Mucosa of descending colon (tissue), 3 donors: ENCODE measurements at regions not wholly inside any gene's neighbourhood (a gene's known extent, or its start where the extent isn't known, plus 50 kb on each side); places are given as distances from the start of the nearest gene placed in this dataset.
A peak's percentile ranks its signal among the peaks of the same experiment; 100 is the strongest.

Experiments
- ATAC-seq: fragments of 200-7000 bp; cut with Tn5 transposase; one replicate; pipeline ENCODE4 v1.9.1; 2020; ENCODE audit warnings: mild to moderate bottlenecking, moderate library complexity
- DNase-seq, 3 donors: peaks; one replicate each; pipeline ENCODE4 v3.0.0-alpha.2; 2020
- H3K36me3 ChIP-seq: fragments of 200-600 bp; one replicate; pipeline ENCODE4 v1.8.0; 2021; ENCODE audit warnings: low read depth, mild to moderate bottlenecking
- H3K4me1 ChIP-seq: fragments of 200-600 bp; one replicate; pipeline ENCODE4 v1.8.0; 2021; ENCODE audit warnings: low read depth, mild to moderate bottlenecking
- H3K4me3 ChIP-seq: fragments of 200-600 bp; one replicate; pipeline ENCODE4 v1.8.0; 2021; ENCODE audit warnings: mild to moderate bottlenecking
- H3K9me3 ChIP-seq: fragments of 200-600 bp; one replicate; pipeline ENCODE4 v1.8.0; 2021; ENCODE audit warnings: mild to moderate bottlenecking
- CTCF ChIP-seq: fragments of 200-600 bp; IDR thresholded peaks from one replicate; pipeline ENCODE4 v1.8.0; 2022; ENCODE audit warnings: antibody characterized with exemption, mild to moderate bottlenecking
- intact Hi-C, 2 donors: fragments of 100-400 bp; cut with DNase I in 1 of 2; cut with micrococcal nuclease in 1 of 2; formaldehyde crosslinking; loops; one replicate each; pipeline versions ENCODE4 v1.11.0 to v1.11.1; 2022; cut with DNase I, micrococcal nuclease
- donor health status: DM: no; HTN: no; CAD: no; lungs with moderate emphysema.
- donor health status: DM: no; HTN: no; CAD: no.
- donor health status: DM: no; HTN: yes; CAD: no.

GRCh38 chr1:55718758-55719671 is 503.9 kb upstream of the USP24 start:
- DNase-seq (peak; percentile 27 to 34 (median 30)), ATAC-seq (peak; percentile 70)
- H3K4me3 ChIP-seq = no peak overlapping the region
- no peaks in the 10 kb centered on the region for H3K4me1 ChIP-seq
- H3K9me3 ChIP-seq = no peaks in the 10 kb centered on the region
- intact Hi-C loops = no loop called here
- no peaks in the 10 kb centered on the region for H3K36me3 ChIP-seq
- TF ChIP-seq CTCF = no peak

GRCh38 chr1:55717111-55717510 is 501.9 kb upstream of the USP24 start:
- intact Hi-C loops = no loop called here

GRCh38 chr1:55716610-55717009 is 501.4 kb upstream of the USP24 start:
- DNase-seq (no peak), ATAC-seq (no peak)
- H3K36me3 ChIP-seq = no peaks in the 10 kb centered on the region
- intact Hi-C loops = no loop called here
- H3K4me3 ChIP-seq = no peak overlapping the region
- no peaks in the 10 kb centered on the region for H3K9me3 ChIP-seq
- no peaks in the 10 kb centered on the region for H3K4me1 ChIP-seq
- TF ChIP-seq CTCF = no peak

More at GRCh38 chr1:55717111-55717510, 501.9 kb upstream of the USP24 start:
- no peaks in the 10 kb centered on the region for H3K36me3 ChIP-seq
- ATAC-seq (no peak), DNase-seq (no peak)
- H3K9me3 ChIP-seq = no peaks in the 10 kb centered on the region
- H3K4me1 ChIP-seq = no peaks in the 10 kb centered on the region
- TF ChIP-seq CTCF = no peak
- no peak overlapping the region for H3K4me3 ChIP-seq

- no peak for ATAC-seq
- DNase-seq = no peak
- H3K36me3 ChIP-seq = no peaks in the 10 kb centered on the region
- H3K4me3 ChIP-seq = no peak overlapping the region
- H3K9me3 ChIP-seq = no peaks in the 10 kb centered on the region
- TF ChIP-seq CTCF = no peak
- H3K4me1 ChIP-seq = no peaks in the 10 kb centered on the region
- intact Hi-C loops = no loop called here
These were observed 501.0 kb upstream of the USP24 start for GRCh38 chr1:55716151-55716550.

GRCh38 chr1:55714230-55714629 is 499.1 kb upstream of the USP24 start:
- H3K9me3 ChIP-seq = no peaks in the 10 kb centered on the region
- DNase-seq (no peak), ATAC-seq (no peak)
- H3K4me1 ChIP-seq = no peaks in the 10 kb centered on the region
- intact Hi-C loops = no loop called here
- H3K4me3 ChIP-seq = no peak overlapping the region
- no peak for TF ChIP-seq CTCF
- no peaks in the 10 kb centered on the region for H3K36me3 ChIP-seq
